ENCODE measurements at regions not wholly inside any gene's neighbourhood (a gene's known extent, or its start where the extent isn't known, plus 50 kb on each side); places are given as distances from the start of the nearest gene placed in this dataset.

DNA sequence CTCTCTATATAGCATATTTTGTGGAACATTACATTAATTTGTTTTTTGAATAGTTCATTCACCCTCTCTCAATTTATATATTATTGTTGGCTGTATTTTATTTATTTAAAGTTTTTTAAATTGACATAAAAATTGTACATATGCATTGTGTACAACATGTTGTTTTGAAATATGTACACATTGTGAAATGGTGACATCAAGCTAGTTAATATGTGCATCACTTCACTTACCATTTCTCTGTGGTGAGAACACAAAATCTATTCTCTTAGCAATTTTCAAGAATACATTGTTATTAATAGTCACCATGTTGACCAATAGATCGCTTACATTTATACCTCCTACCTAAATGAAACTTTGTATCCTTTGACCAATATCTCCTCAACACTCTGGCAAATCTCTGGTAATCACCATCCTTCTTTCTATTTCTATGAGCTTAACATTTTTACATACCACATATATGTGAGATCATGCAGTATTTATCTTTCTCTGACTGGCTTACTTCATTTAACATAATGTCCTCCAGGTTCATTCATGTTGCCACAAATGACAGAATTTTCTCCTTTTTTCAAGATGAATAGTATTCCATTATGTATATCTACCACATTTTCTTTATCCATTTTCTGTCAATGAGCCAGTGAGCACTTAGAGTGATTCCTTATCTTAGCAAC lies 180.9 kb upstream of the DEPDC1 start:
- H3K4me1 ChIP-seq (ENCODE audit: insufficient read depth, low read length, severe bottlenecking): no peaks in the 10 kb centered on the region
- H3F3A ChIP-seq (ENCODE audit: insufficient read depth, low read length): no peaks in the 10 kb centered on the region
- H3K4me2 ChIP-seq (ENCODE audit: low read length): no peak overlapping the region
- no peaks in the 10 kb centered on the region for H3K9me2 ChIP-seq (ENCODE audit: low read depth, low read length)
- H3K27ac ChIP-seq (ENCODE audit: low read depth, low read length, poor library complexity, severe bottlenecking): no peak overlapping the region
- no peak overlapping the region for H3K4me3 ChIP-seq (ENCODE audit: low read depth, low read length, poor library complexity, severe bottlenecking)
- no peaks in the 10 kb centered on the region for H3K27me3 ChIP-seq (ENCODE audit: insufficient read depth, low read length)
- H2AFZ ChIP-seq (ENCODE audit: low read length): no peak overlapping the region
- TF ChIP-seq EZH2 (IDR thresholded peaks at IDR 0.05; ENCODE audit: borderline replicate concordance, low read length): no peak
- TF ChIP-seq, protein P1, sequence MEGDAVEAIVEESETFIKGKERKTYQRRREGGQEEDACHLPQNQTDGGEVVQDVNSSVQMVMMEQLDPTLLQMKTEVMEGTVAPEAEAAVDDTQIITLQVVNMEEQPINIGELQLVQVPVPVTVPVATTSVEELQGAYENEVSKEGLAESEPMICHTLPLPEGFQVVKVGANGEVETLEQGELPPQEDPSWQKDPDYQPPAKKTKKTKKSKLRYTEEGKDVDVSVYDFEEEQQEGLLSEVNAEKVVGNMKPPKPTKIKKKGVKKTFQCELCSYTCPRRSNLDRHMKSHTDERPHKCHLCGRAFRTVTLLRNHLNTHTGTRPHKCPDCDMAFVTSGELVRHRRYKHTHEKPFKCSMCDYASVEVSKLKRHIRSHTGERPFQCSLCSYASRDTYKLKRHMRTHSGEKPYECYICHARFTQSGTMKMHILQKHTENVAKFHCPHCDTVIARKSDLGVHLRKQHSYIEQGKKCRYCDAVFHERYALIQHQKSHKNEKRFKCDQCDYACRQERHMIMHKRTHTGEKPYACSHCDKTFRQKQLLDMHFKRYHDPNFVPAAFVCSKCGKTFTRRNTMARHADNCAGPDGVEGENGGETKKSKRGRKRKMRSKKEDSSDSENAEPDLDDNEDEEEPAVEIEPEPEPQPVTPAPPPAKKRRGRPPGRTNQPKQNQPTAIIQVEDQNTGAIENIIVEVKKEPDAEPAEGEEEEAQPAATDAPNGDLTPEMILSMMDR (IDR thresholded peaks at IDR 0.05; ENCODE audit: low read length): no peak
- H3K9ac ChIP-seq (ENCODE audit: low read length): no peak overlapping the region
- no peaks in the 10 kb centered on the region for H3K36me3 ChIP-seq (ENCODE audit: insufficient read depth, low read length)
- H4K20me1 ChIP-seq (ENCODE audit: insufficient read depth, low read length): no peaks in the 10 kb centered on the region
- no peaks in the 10 kb centered on the region for H3K9me3 ChIP-seq (ENCODE audit: low read length)
- H3K79me2 ChIP-seq (ENCODE audit: insufficient read depth, low read length): no peaks in the 10 kb centered on the region

DNA sequence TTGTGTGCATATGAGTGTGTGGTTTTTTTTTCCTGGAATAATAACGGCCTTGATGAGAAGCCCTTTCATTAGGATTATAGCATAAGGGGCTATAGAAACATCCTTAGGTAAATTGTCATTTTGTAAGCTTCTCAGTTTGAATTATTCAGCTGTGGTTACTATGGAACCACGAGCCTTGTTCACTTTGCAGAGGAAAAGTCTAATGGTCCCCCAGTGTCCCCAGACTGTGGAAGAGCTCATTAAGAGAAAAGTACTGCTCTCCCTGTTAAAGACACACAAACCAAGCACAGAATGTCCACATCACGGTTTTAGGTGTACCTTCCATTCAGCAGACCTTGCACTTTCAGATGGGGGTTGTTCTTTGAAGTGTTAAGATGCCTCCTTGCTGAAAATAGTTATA lies 199.3 kb upstream of the DEPDC1 start:
- Histone ChIP-seq H3K36me3 (ENCODE audit: insufficient read depth, low read length) (no peaks in the 10 kb centered on the region), H3K4me2 (ENCODE audit: low read length) (no peak overlapping the region), H3K9me3 (ENCODE audit: low read length) (no peaks in the 10 kb centered on the region), H3K27ac (ENCODE audit: low read depth, low read length, poor library complexity, severe bottlenecking) (no peak overlapping the region), H3K4me3 (ENCODE audit: low read depth, low read length, poor library complexity, severe bottlenecking) (no peak overlapping the region), H3K4me1 (ENCODE audit: insufficient read depth, low read length, severe bottlenecking) (no peaks in the 10 kb centered on the region), H3F3A (ENCODE audit: insufficient read depth, low read length) (no peaks in the 10 kb centered on the region), H3K79me2 (ENCODE audit: insufficient read depth, low read length) (no peaks in the 10 kb centered on the region), H4K20me1 (ENCODE audit: insufficient read depth, low read length) (no peaks in the 10 kb centered on the region), H3K9ac (ENCODE audit: low read length) (no peak overlapping the region), H2AFZ (ENCODE audit: low read length) (no peak overlapping the region), H3K27me3 (ENCODE audit: insufficient read depth, low read length) (no peaks in the 10 kb centered on the region), H3K9me2 (ENCODE audit: low read depth, low read length) (no peaks in the 10 kb centered on the region)
- TF ChIP-seq, protein P1 (IDR thresholded peaks at IDR 0.05; ENCODE audit: low read length): no peak
- TF ChIP-seq EZH2 (IDR thresholded peaks at IDR 0.05; ENCODE audit: borderline replicate concordance, low read length): no peak

DNA sequence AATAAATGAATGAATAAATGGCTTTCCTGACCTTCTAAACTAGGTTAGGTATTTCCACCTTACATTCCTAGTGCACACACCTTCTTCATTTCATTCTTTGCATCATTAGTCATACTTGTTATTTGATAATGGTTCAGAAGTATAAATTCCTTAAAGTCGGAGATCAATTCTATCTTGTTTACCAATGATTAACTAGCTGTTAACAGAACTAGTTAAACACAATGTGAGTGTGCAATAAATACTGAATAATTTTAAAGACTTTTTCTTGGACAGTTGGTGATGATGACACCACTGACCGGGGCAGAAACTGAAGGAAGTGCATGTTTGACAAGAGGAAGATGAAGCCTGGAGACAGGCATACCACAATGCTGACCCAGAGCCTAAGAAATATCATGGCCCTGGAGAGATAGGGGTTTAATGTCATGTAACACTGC lies 207.1 kb upstream of the DEPDC1 start:
- Histone ChIP-seq H3K4me1 (ENCODE audit: insufficient read depth, low read length, severe bottlenecking) (no peaks in the 10 kb centered on the region), H3K4me2 (ENCODE audit: low read length) (no peak overlapping the region)

More for the DNA sequence above, 207.1 kb upstream of the DEPDC1 start:
- Histone ChIP-seq H3K36me3 (ENCODE audit: insufficient read depth, low read length) (no peaks in the 10 kb centered on the region), H2AFZ (ENCODE audit: low read length) (no peak overlapping the region), H3K9ac (ENCODE audit: low read length) (no peak overlapping the region), H3K27me3 (ENCODE audit: insufficient read depth, low read length) (no peaks in the 10 kb centered on the region), H3F3A (ENCODE audit: insufficient read depth, low read length) (no peaks in the 10 kb centered on the region), H3K9me2 (ENCODE audit: low read depth, low read length) (no peaks in the 10 kb centered on the region), H3K27ac (ENCODE audit: low read depth, low read length, poor library complexity, severe bottlenecking) (no peak overlapping the region), H3K9me3 (ENCODE audit: low read length) (no peaks in the 10 kb centered on the region), H4K20me1 (ENCODE audit: insufficient read depth, low read length) (no peaks in the 10 kb centered on the region), H3K4me3 (ENCODE audit: low read depth, low read length, poor library complexity, severe bottlenecking) (no peak overlapping the region), H3K79me2 (ENCODE audit: insufficient read depth, low read length) (no peaks in the 10 kb centered on the region)
- TF ChIP-seq EZH2 (IDR thresholded peaks at IDR 0.05; ENCODE audit: borderline replicate concordance, low read length): no peak
- TF ChIP-seq, protein P1 (IDR thresholded peaks at IDR 0.05; ENCODE audit: low read length): no peak
